IgD-negative memory B cell (primary cell): ENCODE measurements at regions not wholly inside any gene's neighbourhood (a gene's known extent, or its start where the extent isn't known, plus 50 kb on each side); places are given as distances from the start of the nearest gene placed in this dataset.
A peak's percentile ranks its signal among the peaks of the same experiment; 100 is the strongest.

Experiments
- H3K27ac Mint-ChIP-seq, 3 donors: one replicate each; pipeline ENCODE4 v1.8.0; 2020 to 2022; ENCODE audit warnings: mild to moderate bottlenecking in 3 of 3, mixed read lengths in 3 of 3, moderate library complexity in 1 of 3
- H3K27me3 Mint-ChIP-seq: one replicate; pipeline ENCODE4 v1.8.0; 2021; ENCODE audit warnings: mixed read lengths
- H3K36me3 Mint-ChIP-seq: one replicate; pipeline ENCODE4 v1.8.0; 2020; ENCODE audit warnings: mild to moderate bottlenecking, mixed read lengths
- H3K4me1 Mint-ChIP-seq, 3 donors: one replicate each; pipeline ENCODE4 v1.8.0; 2020 to 2022; ENCODE audit warnings: mixed read lengths in 3 of 3, mild to moderate bottlenecking in 1 of 3
- H3K4me3 Mint-ChIP-seq, 4 donors: one replicate each; pipeline ENCODE4 v1.8.0; 2020 to 2022; ENCODE audit warnings: mild to moderate bottlenecking in 4 of 4, mixed read lengths in 4 of 4, moderate library complexity in 3 of 4
- H3K9me3 Mint-ChIP-seq, 3 donors: one replicate each; pipeline ENCODE4 v1.8.0; 2020 to 2021; ENCODE audit warnings: mixed read lengths in 3 of 3, mild to moderate bottlenecking in 1 of 3

DNA sequence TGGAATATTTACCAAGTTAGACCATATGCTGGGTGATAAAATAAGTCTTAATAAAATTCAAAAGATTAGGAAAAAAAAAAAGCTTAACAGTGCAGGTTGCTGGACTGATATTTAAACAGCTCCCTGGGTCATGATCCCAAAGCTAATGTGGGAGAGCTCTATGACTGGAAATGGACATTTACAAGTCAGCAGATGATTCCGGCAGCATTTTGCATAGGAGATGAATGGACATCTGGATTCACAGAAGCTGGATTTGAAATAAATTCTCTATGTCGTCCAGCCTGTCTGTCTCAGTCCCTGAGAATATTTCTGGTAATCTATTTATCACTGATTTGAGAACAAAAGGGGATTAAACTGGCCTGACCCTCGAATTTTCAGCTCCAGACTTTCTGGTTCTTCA, 52.3 kb upstream of the KLHL25 start:
- H3K9me3 Mint-ChIP-seq, result peaks cover 0 to 5% (median 0%) of the 10 kb centered on the region in 3 donors

DNA sequence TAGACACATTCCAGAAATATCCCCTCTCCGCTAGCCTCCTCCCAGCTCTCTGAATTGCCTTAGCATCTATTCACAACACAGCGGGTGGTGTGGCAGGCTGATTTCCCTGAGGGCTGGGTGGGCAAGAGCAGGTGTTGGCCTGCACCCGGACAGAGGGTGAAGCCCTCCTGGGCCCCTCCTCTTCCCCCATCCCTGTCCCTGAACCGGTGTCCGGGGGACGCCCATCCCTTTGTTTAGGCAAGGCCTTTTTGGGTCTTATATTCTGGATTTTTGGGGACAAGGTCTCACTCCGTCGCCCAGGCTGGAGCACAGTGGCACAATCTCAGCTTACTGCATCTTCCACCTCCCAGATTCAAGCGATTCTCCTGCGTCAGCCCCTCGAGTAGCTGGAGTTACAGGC, 55.2 kb upstream of the KLHL25 start:
- H3K27ac Mint-ChIP-seq, result no peak overlapping the region
- no peak overlapping the region for H3K4me3 Mint-ChIP-seq
- H3K36me3 Mint-ChIP-seq, result no peaks in the 10 kb centered on the region
- H3K27me3 Mint-ChIP-seq, result peaks cover 9% of the 10 kb centered on the region
- H3K4me1 Mint-ChIP-seq, result peaks cover 4 to 5% (median 5%) of the 10 kb centered on the region in 3 donors
- peaks cover 0 to 5% (median 0%) of the 10 kb centered on the region in 3 donors for H3K9me3 Mint-ChIP-seq

More for the DNA sequence above, 52.3 kb upstream of the KLHL25 start:
- Mint-ChIP-seq H3K36me3 (no peaks in the 10 kb centered on the region), H3K27ac (no peak overlapping the region), H3K4me3 (no peak overlapping the region), H3K27me3 (peaks cover 5% of the 10 kb centered on the region), H3K4me1 (no peaks in the 10 kb centered on the region)

DNA sequence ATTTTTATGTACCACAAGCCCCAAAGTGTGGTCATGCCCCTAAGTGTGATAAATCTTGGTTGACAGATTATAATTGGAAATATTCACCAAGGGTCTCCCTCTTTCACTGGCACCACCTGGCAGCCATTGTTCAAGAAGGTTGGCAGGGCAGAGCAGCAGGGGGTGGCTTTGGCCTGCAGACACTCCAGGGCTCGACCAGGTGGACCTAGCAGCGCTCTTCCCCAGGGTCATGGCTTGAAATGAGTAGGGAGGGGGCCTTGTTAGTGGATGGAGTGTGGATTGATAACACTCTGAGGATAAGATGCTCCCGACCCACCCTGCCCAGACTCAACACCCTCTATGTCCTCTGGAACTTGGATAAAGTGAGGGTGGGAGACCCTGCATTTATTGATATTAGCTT, 58.2 kb upstream of the KLHL25 start:
- Mint-ChIP-seq H3K27me3 (peaks cover 13% of the 10 kb centered on the region), H3K4me1 (peaks cover 5 to 6% (median 6%) of the 10 kb centered on the region in 3 donors), H3K9me3 (no peaks in the 10 kb centered on the region), H3K27ac (no peak overlapping the region), H3K36me3 (no peaks in the 10 kb centered on the region), H3K4me3 (no peak overlapping the region)

DNA sequence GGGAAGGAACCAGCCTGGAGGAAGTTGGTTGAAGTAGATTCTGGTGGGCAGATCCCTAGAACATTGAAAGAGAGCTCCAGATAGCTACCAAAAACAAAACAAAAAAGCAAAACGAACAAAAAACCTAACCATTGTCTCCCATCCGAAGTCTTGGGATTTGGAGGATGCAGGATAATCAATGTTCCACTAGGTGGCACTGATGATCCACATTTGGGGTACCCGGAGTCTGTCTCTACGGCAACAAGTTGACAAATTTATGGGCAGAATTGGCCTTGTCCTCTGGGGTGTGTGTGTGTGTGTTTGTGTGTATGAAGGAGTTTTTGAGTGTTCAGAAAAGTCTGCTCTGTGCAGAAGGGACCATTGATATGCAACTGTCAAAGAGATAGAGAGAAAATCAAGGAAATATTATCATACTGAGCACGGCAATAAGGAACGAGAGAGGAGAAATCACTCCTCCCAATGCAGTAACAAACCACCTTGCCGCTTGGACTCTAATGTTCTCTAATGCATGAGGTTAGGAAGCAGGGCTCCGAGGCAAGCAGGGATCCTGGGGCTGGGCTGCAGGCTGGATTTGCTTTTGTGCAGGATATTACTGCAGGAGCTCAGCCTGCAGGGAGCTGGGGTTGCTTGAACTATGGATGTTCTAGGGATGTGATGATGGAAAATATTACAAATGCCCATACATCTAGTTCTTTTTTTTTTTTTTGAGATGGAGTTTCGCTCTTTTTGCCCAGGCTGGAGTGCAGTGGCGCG, 59.8 kb upstream of the KLHL25 start:
- Mint-ChIP-seq H3K9me3 (no peaks in the 10 kb centered on the region), H3K36me3 (no peaks in the 10 kb centered on the region), H3K27me3 (peaks cover 22% of the 10 kb centered on the region), H3K27ac (peak overlapping the region in 1 of 3 donors; percentile 14), H3K4me3 (no peak overlapping the region), H3K4me1 (peaks cover 6 to 14% (median 9%) of the 10 kb centered on the region in 3 donors)

DNA sequence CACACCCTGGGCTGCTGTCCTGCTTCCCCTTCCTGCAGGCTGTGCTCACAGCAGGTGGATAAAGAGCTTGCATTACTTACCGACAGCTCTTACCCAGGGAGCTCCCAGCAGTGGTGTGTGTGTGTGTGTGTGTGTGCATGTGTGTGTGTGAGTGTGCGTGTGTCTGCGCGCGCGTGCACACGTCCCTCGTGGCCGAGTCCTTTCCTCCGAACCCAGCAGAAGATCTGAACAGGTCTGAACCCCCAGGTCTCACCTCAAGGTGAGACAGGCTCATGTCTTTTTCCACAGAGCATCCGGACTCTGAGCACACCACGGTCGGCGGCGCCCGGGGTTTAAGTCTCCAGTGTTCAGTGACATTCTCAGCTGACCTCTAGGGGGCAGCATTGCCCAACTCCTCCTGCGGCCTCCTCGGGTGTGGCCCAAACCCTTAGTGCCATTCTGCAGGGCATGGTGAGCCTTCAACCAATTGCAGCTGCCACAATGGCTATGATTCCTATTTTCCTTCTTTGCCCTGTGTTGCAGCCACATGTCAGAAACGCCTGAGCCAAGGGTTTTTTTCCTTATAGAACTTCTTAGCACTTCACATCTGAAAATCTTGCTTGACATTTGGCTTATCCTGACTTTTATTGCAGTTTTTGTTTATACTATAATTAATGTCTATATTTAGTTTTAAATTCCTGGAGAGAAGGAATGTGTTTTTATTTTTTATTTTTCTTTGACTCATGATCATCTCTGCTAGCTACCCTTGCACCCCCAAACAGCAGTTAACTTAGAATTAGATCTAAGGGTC, 64.1 kb upstream of the KLHL25 start:
- Mint-ChIP-seq H3K4me1 (peaks cover 6 to 15% (median 9%) of the 10 kb centered on the region in 3 donors), H3K4me3 (peak overlapping the region in 3 of 4 donors; percentile 42 to 73 (median 67)), H3K27ac (peak overlapping the region in 2 of 3 donors; percentile 63 to 77), H3K36me3 (no peaks in the 10 kb centered on the region), H3K9me3 (no peaks in the 10 kb centered on the region), H3K27me3 (peaks cover 20% of the 10 kb centered on the region)

DNA sequence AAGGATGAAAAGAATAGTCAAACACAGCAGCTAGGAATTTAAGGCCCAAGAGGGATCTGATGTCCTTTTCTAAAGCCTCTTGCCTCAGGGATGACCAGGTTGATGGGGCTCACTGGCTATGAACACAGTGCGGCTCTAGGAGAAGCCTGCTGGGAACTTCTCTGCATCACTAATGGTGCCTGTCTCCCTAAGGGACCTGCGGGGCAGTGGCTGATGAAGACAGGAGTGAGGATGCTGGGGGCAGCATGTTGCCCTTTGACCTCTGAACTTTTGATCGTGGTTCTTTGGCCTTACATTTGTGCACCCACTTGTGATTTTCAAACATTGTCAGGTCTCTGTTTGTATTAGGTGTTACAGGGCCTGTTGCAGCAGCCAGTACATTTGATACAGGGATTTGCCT, 64.9 kb upstream of the KLHL25 start:
- Mint-ChIP-seq H3K4me3 (no peak overlapping the region), H3K4me1 (peaks cover 1 to 10% (median 5%) of the 10 kb centered on the region in 3 donors), H3K27me3 (peaks cover 14% of the 10 kb centered on the region), H3K27ac (no peak overlapping the region), H3K9me3 (no peaks in the 10 kb centered on the region), H3K36me3 (no peaks in the 10 kb centered on the region)

DNA sequence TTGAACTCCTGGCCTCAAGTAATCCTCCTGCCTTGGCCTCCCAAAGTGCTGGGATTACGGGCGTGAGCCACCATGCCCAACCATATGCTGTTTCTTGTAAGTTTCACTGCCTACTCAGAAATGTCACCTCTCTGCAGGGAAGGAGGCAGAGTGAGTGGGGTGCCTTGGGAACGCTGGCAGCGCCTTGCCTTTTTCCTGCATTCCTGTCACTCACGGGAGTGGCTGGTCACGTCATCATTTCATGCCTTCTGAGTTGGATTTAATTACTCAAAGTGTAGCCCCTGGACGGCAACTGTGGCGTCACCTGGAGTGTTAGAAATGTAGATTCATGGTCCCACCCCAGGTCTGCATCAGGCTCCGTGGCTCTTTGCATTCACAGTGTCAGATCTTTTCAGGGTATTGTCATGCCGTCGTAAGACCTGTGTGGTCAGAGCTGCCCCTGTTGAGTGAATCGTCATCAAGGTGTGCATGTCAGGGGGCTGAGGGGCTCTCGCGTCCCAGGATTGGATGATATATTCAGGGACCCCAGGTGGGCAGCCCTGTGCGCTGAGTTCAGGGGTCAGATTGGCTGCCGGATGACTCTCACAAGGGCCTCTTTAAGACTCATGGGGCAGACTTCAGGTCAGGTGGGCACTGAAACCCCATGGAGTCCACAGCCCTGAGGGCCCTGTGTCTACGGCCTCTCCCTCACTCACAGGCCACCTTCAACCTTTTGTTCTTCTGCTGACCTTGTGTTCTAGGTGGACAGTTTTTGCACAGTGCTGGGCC, 65.9 kb upstream of the KLHL25 start:
- no peak overlapping the region for H3K27ac Mint-ChIP-seq
- no peak overlapping the region for H3K4me3 Mint-ChIP-seq
- H3K36me3 Mint-ChIP-seq, result no peaks in the 10 kb centered on the region
- peaks cover 12% of the 10 kb centered on the region for H3K27me3 Mint-ChIP-seq
- peaks cover 1 to 10% (median 7%) of the 10 kb centered on the region in 3 donors for H3K4me1 Mint-ChIP-seq
- no peaks in the 10 kb centered on the region for H3K9me3 Mint-ChIP-seq

DNA sequence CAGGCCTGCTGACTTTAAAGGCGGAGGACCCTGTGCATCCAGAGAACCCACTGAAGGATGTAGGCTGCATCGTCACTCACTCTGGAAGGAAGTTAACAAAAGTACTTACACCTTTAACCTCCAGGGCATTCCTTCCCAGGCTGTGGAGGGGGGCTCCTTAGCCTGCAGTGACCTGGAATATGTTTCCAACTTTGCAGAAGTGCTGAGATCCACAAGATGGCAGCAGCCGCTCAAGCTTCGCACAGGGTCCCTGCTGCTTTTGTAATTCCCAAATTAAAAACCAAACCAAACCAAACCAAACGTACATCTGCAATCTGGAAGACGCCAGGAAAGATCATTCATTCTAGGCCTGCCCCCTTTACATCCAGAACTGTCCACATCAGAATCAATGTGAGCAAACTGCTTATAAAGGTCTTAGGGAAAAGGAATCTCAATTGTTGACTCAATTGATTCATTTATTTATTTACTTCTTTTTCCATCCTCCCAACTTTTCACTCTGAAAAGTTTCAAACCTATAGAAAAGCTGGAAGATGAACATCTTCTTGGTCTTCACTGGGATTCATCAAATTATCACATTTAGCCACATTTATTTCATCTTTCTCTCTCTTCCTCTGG, 70.5 kb upstream of the KLHL25 start:
- Mint-ChIP-seq H3K36me3 (no peaks in the 10 kb centered on the region), H3K4me3 (no peak overlapping the region), H3K27me3 (peaks cover 3% of the 10 kb centered on the region), H3K9me3 (no peaks in the 10 kb centered on the region), H3K27ac (no peak overlapping the region), H3K4me1 (peaks cover 0 to 3% (median 0%) of the 10 kb centered on the region in 3 donors)

DNA sequence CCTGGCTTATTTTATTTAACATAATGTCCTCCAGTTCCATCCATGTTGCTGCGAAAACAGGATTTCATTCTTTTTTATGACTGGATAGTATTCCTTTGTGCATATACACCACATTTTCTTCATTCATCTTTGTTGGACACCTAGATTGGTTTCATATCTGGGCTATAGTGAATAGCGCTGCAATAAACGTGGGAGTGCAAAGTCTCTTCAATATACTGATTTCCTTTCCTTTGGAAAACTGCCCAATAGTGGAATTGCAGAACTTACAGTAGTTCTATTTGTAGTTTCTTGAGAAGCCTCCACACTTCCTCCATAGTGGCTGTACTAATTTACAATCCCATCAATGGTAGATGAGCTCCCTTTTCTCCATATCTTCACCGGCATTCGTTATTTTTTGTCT, 72.5 kb upstream of the KLHL25 start:
- Mint-ChIP-seq H3K27me3 (peaks cover 3% of the 10 kb centered on the region), H3K27ac (no peak overlapping the region), H3K36me3 (no peaks in the 10 kb centered on the region), H3K4me3 (no peak overlapping the region), H3K9me3 (no peaks in the 10 kb centered on the region), H3K4me1 (peaks cover 0 to 3% (median 0%) of the 10 kb centered on the region in 3 donors)

DNA sequence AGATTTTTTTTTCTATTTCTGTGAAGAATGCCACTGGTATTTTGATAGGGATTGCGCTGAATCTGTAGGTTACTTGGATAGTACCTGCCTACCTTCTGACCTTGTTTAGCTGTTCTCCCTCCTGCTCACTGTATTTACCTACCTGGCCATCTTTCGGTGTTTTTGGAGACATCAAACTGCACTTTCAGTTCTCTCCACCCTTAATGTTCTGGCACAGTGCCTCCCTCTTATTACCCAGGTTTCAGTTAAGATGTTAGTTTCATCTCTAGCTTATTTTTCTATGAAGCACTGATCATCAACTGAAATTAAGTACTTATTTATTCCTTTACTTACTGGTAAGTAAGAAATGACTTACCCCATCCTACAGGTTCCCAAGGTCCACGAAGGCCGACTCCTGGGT, 74.4 kb upstream of the KLHL25 start:
- Mint-ChIP-seq H3K36me3 (no peaks in the 10 kb centered on the region), H3K9me3 (no peaks in the 10 kb centered on the region), H3K4me1 (peaks cover 0 to 3% (median 0%) of the 10 kb centered on the region in 3 donors), H3K27ac (no peak overlapping the region), H3K4me3 (no peak overlapping the region), H3K27me3 (peaks cover 17% of the 10 kb centered on the region)

DNA sequence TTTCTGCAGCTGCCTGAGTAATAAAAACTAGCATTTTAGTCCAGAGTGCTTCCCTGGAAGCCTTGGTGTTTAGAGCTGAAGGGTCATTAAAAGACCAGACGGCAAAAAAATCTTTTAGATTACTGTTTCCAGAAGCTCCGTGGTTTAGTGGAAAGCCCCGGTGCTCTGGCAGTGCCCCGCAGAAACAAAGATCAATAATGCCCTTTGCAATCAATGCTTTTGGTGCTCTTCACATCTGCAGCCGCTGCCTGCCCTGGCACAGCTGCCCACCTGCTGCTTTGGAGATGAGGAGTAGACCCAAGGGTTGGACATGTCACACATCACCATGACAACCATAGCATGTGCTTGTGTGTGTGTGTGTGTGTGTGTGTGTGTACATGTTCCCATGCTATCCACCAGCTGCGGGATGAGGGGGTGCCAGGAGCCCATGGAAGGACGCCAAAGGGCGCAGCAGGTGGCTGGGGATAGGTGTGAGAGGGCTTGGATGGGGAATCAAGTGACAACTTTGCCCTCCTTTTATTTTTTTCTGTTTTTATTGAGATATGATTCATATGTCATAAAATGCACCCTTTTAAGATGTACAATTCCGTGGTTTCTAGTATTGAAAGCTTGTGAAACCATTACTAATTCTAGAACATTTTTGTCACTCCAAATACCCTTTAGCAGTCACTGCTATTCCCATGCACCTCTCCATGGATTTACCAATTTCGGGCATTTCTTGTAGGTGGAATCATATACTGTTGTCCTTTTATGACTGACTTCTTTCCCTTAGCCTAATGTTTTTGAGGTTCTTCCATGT, 75.7 kb upstream of the KLHL25 start:
- peaks cover 20% of the 10 kb centered on the region for H3K27me3 Mint-ChIP-seq
- no peaks in the 10 kb centered on the region for H3K9me3 Mint-ChIP-seq
- H3K27ac Mint-ChIP-seq, result no peak overlapping the region
- no peak overlapping the region for H3K4me3 Mint-ChIP-seq
- peaks cover 0 to 2% (median 0%) of the 10 kb centered on the region in 3 donors for H3K4me1 Mint-ChIP-seq
- no peaks in the 10 kb centered on the region for H3K36me3 Mint-ChIP-seq

DNA sequence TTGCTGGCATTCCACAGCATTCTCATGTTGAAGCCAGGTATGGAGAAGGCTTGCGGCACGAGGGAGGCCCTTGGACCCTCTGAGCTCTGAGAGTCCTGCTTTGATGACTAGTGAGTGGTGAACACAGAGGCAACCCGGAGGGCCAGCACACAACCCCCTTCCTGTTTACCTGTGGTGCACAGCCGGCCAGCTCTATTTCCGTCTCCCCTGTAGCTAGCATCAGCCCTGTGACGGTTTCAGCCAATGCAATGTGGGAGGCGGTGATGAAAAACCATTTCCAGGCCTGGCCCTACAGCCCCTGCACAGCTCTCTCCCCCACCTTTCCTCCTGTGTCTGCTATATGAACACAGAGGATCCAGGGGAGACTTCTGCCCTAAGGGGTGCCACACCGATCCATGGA, 76.8 kb upstream of the KLHL25 start:
- no peaks in the 10 kb centered on the region for H3K4me1 Mint-ChIP-seq
- no peak overlapping the region for H3K27ac Mint-ChIP-seq
- no peak overlapping the region for H3K4me3 Mint-ChIP-seq
- H3K27me3 Mint-ChIP-seq, result peaks cover 20% of the 10 kb centered on the region
- no peaks in the 10 kb centered on the region for H3K9me3 Mint-ChIP-seq
- H3K36me3 Mint-ChIP-seq, result no peaks in the 10 kb centered on the region

DNA sequence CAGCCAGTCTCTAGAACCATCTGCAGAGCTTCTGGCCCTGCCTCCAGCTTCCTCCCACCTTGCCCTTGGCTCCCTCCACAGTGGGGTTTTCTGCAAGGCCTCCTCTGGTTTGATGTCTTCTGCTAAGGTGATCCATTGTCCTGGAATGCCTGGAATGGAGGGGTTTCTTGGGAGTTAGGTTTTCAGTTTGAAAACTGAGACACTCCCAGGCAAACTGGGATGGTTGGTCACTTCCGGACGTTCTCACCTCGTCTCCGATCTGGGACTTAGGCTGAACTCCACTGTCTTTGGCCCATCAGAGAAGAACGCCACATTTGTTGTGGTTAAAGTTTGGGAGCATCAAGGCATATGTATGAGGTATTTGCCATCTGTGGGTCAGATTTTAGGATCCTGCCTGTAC, 77.4 kb upstream of the KLHL25 start:
- Mint-ChIP-seq H3K4me3 (no peak overlapping the region), H3K27me3 (peaks cover 20% of the 10 kb centered on the region), H3K27ac (no peak overlapping the region)

DNA sequence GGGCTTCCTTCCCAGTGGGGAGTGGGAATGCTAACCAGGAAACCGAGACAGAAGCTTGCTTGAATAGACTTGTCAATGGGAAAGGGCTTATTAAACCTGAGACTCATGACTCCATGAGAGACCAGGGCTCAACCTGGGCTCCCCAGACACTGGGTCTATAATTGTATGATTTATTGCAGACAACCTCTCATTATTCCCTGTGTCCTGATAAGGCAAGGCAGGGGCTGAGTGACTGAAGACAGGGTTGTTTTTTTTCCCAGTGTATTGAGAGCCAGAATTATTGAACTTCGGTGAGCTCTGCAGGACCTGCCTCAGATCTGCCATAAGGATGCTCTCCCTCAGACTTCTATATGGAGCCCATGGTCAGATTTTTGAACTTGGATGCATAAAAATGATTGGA, 79.5 kb upstream of the KLHL25 start:
- Mint-ChIP-seq H3K36me3 (no peaks in the 10 kb centered on the region), H3K27ac (no peak overlapping the region), H3K9me3 (no peaks in the 10 kb centered on the region), H3K4me3 (no peak overlapping the region), H3K27me3 (peaks cover 22% of the 10 kb centered on the region), H3K4me1 (no peaks in the 10 kb centered on the region)

More for the DNA sequence above, 77.4 kb upstream of the KLHL25 start:
- Mint-ChIP-seq H3K36me3 (no peaks in the 10 kb centered on the region), H3K4me1 (no peaks in the 10 kb centered on the region), H3K9me3 (no peaks in the 10 kb centered on the region)
